Prostate gland (tissue), 2 donors: ENCODE measurements at regions not wholly inside any gene's neighbourhood (a gene's known extent, or its start where the extent isn't known, plus 50 kb on each side); places are given as distances from the start of the nearest gene placed in this dataset.

Experiments
- DNase-seq: peaks from one replicate; pipeline ENCODE4 v3.0.0-alpha.2; 2019; ENCODE audit warnings: low spot score
- H3K27ac ChIP-seq, 2 donors: fragments of 200-600 bp; sonication (generic); 2 replicates each; pipeline ENCODE4 v1.5.1; 2017 to 2019
- H3K27me3 ChIP-seq: fragments of 200-600 bp; sonication (generic); replicated peaks from 2 replicates; pipeline ENCODE4 v1.5.1; 2019; ENCODE audit not compliant: insufficient read depth
- H3K36me3 ChIP-seq, 2 donors: fragments of 200-600 bp; sonication (generic); 1 replicate in 1 of 2; 2 replicates in 1 of 2; pipeline versions ENCODE4 v1.5.1 to v1.8.1; 2017 to 2019
- H3K4me1 ChIP-seq: fragments of 200-600 bp; sonication (generic); replicated peaks from 2 replicates; pipeline ENCODE4 v1.5.1; 2019
- H3K4me3 ChIP-seq, 2 donors: fragments of 200-600 bp; sonication (generic); 2 replicates each; pipeline ENCODE4 v1.5.1; 2017 to 2019
- H3K9me3 ChIP-seq: fragments of 200-600 bp; sonication (generic); 2 replicates; pipeline ENCODE4 v1.5.1; 2017
- CTCF ChIP-seq, 4 experiments: fragments of 200-600 bp in 2 of 4; fragments of 450-650 bp in 2 of 4; sonication (generic) in 2 of 4; IDR thresholded peaks; 1 replicate in 3 of 4; 2 replicates in 1 of 4; pipeline ENCODE4 v1.5.1; 2016 to 2019; ENCODE audit warnings: antibody characterized with exemption in 4 of 4, mild to moderate bottlenecking in 2 of 4, moderate library complexity in 2 of 4
- POLR2A ChIP-seq: fragments of 450-650 bp; IDR thresholded peaks from one replicate; pipeline ENCODE4 v1.6.1; 2016; ENCODE audit warnings: antibody characterized with exemption, mild to moderate bottlenecking
- POLR2AphosphoS5 ChIP-seq: sonication (generic); formaldehyde crosslinking; IDR thresholded peaks from one replicate; pipeline ENCODE4 v1.6.1; 2017; ENCODE audit warnings: antibody characterized with exemption
- WGBS: methylation state at CpG from one replicate; pipeline ENCODE4 v1.1.5; 2018; 5-methylcytosine and 5-hydroxymethylcytosine counted together
- intact Hi-C: fragments of 100-400 bp; cut with DNase I; formaldehyde crosslinking; loops from one replicate; pipeline ENCODE4 v1.14.2; 2022

- no peak overlapping the region for H3K4me3 ChIP-seq
- intact Hi-C loops, result no loop called here
- no peak overlapping the region for H3K27ac ChIP-seq
- no peaks in the 10 kb centered on the region for H3K9me3 ChIP-seq
- H3K27me3 ChIP-seq, result no peaks in the 10 kb centered on the region
- no peaks in the 10 kb centered on the region for H3K36me3 ChIP-seq
- TF ChIP-seq CTCF (IDR thresholded peaks at IDR 0.05) (no peak), POLR2A (no peak), POLR2AphosphoS5 (no peak)
- no peaks in the 10 kb centered on the region for H3K4me1 ChIP-seq
- DNase-seq, result no peak
- WGBS, result 65% methylated on average over 4 of the region's 4 CpGs
These were observed 654.1 kb upstream of the MARCKS start for GRCh38 chr6:113202852-113203714.

GRCh38 chr6:113203715-113204110 lies 653.4 kb upstream of the MARCKS start:
- H3K9me3 ChIP-seq, result no peaks in the 10 kb centered on the region
- 82% methylated on average over 4 of the region's 4 CpGs for WGBS
- no peaks in the 10 kb centered on the region for H3K4me1 ChIP-seq
- intact Hi-C loops, result no loop called here
- H3K4me3 ChIP-seq, result no peak overlapping the region
- H3K36me3 ChIP-seq, result no peaks in the 10 kb centered on the region
- H3K27ac ChIP-seq, result no peak overlapping the region
- DNase-seq, result no peak
- H3K27me3 ChIP-seq, result no peaks in the 10 kb centered on the region
- TF ChIP-seq POLR2AphosphoS5, result no peak
- no peak for TF ChIP-seq CTCF (IDR thresholded peaks at IDR 0.05)
- TF ChIP-seq POLR2A, result no peak

GRCh38 chr6:113205553-113205952 lies 651.6 kb upstream of the MARCKS start:
- DNase-seq, result no peak
- Histone ChIP-seq H3K36me3 (no peaks in the 10 kb centered on the region), H3K27ac (no peak overlapping the region), H3K27me3 (no peaks in the 10 kb centered on the region), H3K4me1 (no peaks in the 10 kb centered on the region), H3K9me3 (no peaks in the 10 kb centered on the region), H3K4me3 (no peak overlapping the region)
- TF ChIP-seq CTCF (IDR thresholded peaks at IDR 0.05) (no peak), POLR2AphosphoS5 (no peak), POLR2A (no peak)
- WGBS, result 87% methylated on average over 1 of the region's 1 CpG
- intact Hi-C loops, result no loop called here

GRCh38 chr6:113208726-113209125 lies 648.4 kb upstream of the MARCKS start:
- WGBS, result 93% methylated on average over 2 of the region's 2 CpGs
- Histone ChIP-seq H3K4me3 (no peak overlapping the region), H3K27ac (no peak overlapping the region), H3K4me1 (no peaks in the 10 kb centered on the region), H3K27me3 (no peaks in the 10 kb centered on the region), H3K9me3 (no peaks in the 10 kb centered on the region), H3K36me3 (no peaks in the 10 kb centered on the region)
- DNase-seq, result no peak
- TF ChIP-seq CTCF (IDR thresholded peaks at IDR 0.05) (no peak), POLR2A (no peak), POLR2AphosphoS5 (no peak)
- intact Hi-C loops, result no loop called here

GRCh38 chr6:113209315-113209714 lies 647.8 kb upstream of the MARCKS start:
- H3K9me3 ChIP-seq, result no peaks in the 10 kb centered on the region
- no peak overlapping the region for H3K27ac ChIP-seq
- H3K4me3 ChIP-seq, result no peak overlapping the region
- intact Hi-C loops, result no loop called here
- 51% methylated on average over 5 of the region's 5 CpGs for WGBS
- H3K4me1 ChIP-seq, result no peaks in the 10 kb centered on the region
- H3K36me3 ChIP-seq, result no peaks in the 10 kb centered on the region
- no peaks in the 10 kb centered on the region for H3K27me3 ChIP-seq
- DNase-seq, result no peak
- TF ChIP-seq POLR2AphosphoS5, result no peak
- TF ChIP-seq POLR2A, result no peak
- no peak for TF ChIP-seq CTCF (IDR thresholded peaks at IDR 0.05)
